Thymus (tissue), 11 donors: ENCODE measurements at regions not wholly inside any gene's neighbourhood (a gene's known extent, or its start where the extent isn't known, plus 50 kb on each side); places are given as distances from the start of the nearest gene placed in this dataset.

Source experiments
- DNase-seq, 9 donors: peaks; one replicate each; pipeline ENCODE4 v3.0.0-alpha.2; 2013; ENCODE audit warnings: low spot score in 9 of 9, low read depth in 6 of 9, missing footprints in 1 of 9
- H3K27ac ChIP-seq, 2 donors: one replicate each; pipeline ENCODE4 v1.5.1; 2013; ENCODE audit warnings: control low read depth in 1 of 2, low read depth in 1 of 2, low read length in 1 of 2, mild to moderate bottlenecking in 1 of 2, moderate library complexity in 1 of 2
- H3K27me3 ChIP-seq, 2 donors: one replicate each; pipeline ENCODE4 v1.5.1; 2013; ENCODE audit warnings: low read length in 1 of 2; ENCODE audit not compliant: control insufficient read depth in 2 of 2, insufficient read depth in 1 of 2
- H3K36me3 ChIP-seq, 2 donors: one replicate each; pipeline ENCODE4 v1.5.1; 2013; ENCODE audit warnings: low read length in 1 of 2, mild to moderate bottlenecking in 1 of 2, moderate library complexity in 1 of 2; ENCODE audit not compliant: control insufficient read depth in 2 of 2, insufficient read depth in 2 of 2
- H3K4me1 ChIP-seq, 2 donors: one replicate each; pipeline ENCODE4 v1.5.1; 2013; ENCODE audit warnings: low read length in 2 of 2; ENCODE audit not compliant: control insufficient read depth in 2 of 2, insufficient read depth in 2 of 2
- H3K4me3 ChIP-seq, 2 donors: one replicate each; pipeline ENCODE4 v1.5.1; 2013; ENCODE audit warnings: low read length in 2 of 2, control low read depth in 1 of 2, mild to moderate bottlenecking in 1 of 2
- H3K9me3 ChIP-seq, 2 donors: one replicate each; pipeline ENCODE4 v1.5.1; 2013; ENCODE audit warnings: low read length in 1 of 2, mild to moderate bottlenecking in 1 of 2; ENCODE audit not compliant: control insufficient read depth in 2 of 2, insufficient read depth in 1 of 2
- WGBS: extraction: QIAGEN DNeasy Blood & Tissue Kit; methylation state at CpG from one replicate; pipeline ENCODE4 v1.1.7; 2013; 5-methylcytosine and 5-hydroxymethylcytosine counted together
- donor health status: healthy.

DNA sequence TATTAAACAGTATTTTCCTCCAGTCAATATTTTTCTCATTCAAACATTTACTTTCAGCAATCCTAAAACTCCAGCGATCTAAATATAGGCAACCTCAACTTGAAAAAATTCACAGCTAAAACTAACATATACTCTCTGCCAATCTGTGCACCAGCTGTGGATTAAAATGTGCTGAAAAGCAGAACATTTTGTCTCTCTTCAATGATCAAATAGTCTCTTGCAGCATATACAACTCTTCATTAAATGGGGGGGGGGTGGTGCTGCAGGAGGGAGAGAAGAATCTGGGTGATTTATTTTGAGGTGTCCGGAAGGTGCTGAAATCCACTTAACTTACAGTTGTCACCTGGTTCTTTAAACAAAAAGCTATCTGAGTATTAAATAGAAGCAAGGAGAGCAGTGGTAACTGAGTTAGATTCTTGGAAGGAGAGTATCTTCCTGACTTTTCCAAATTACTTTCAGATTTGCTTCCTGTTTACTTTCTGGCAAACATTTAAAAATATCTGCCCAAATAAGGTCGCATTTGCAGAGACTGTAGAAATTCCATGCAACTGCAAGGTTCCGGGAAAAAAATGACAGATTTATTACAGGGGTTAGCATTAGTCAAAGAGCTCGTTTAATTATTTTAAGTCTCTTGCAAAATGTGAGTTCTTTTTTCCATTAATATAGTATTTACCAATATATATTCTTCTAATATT, 904.7 kb upstream of the ACVR2A start:
- WGBS: 74% methylated on average over 5 of the region's 5 CpGs
- no peak overlapping the region for H3K27ac ChIP-seq
- no peak for DNase-seq

DNA sequence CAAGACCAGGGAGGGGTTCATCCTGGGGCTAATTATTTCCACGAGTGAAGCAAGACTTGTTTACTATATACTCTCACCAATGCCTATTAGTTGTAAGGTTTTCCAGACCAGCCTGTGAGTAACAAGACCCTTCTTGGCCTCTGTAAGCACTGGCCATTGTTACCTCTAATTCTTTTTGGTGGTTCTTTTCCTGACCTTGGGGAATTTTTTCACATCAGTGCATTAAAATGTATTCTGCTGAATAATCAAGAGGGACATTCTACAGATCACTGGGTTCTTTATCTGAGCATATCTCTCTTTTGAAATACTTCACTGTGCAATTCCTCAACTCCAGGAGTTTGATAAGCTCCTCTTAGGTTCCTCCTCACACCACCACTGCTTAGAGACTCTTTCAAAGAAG, 909.9 kb upstream of the ACVR2A start:
- Histone ChIP-seq H3K9me3 (no peaks in the 10 kb centered on the region), H3K4me1 (no peaks in the 10 kb centered on the region), H3K27ac (no peak overlapping the region), H3K4me3 (no peak overlapping the region), H3K36me3 (no peaks in the 10 kb centered on the region), H3K27me3 (no peaks in the 10 kb centered on the region)
- DNase-seq: no peak
- WGBS: 73% methylated on average over 1 of the region's 1 CpG

More for the DNA sequence above, 904.7 kb upstream of the ACVR2A start:
- Histone ChIP-seq H3K4me3 (no peak overlapping the region), H3K4me1 (no peaks in the 10 kb centered on the region), H3K36me3 (no peaks in the 10 kb centered on the region), H3K9me3 (no peaks in the 10 kb centered on the region), H3K27me3 (no peaks in the 10 kb centered on the region)

DNA sequence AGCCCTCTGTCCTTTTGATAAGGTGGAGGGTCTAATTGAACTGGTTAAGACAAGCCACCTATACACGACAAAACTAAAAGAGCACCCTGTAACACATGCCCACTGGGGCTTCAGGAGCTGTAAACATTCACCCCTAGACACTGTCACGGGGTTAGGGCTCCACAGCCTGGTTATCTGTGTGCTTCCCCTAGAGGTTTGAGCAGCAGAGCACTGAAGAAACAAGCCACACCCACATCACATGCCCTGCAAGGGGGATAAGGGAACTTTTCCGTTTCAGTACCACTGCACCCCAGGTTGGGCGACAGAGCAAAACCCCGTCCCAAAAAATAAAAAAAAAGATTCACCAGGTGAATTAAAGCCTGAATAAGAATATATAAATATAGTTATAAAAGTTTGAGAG, 913.7 kb upstream of the ACVR2A start:
- DNase-seq: no peak
- Histone ChIP-seq H3K4me1 (no peaks in the 10 kb centered on the region), H3K27me3 (no peaks in the 10 kb centered on the region), H3K27ac (no peak overlapping the region), H3K4me3 (no peak overlapping the region), H3K9me3 (no peaks in the 10 kb centered on the region), H3K36me3 (no peaks in the 10 kb centered on the region)
- 71% methylated on average over 5 of the region's 5 CpGs for WGBS

DNA sequence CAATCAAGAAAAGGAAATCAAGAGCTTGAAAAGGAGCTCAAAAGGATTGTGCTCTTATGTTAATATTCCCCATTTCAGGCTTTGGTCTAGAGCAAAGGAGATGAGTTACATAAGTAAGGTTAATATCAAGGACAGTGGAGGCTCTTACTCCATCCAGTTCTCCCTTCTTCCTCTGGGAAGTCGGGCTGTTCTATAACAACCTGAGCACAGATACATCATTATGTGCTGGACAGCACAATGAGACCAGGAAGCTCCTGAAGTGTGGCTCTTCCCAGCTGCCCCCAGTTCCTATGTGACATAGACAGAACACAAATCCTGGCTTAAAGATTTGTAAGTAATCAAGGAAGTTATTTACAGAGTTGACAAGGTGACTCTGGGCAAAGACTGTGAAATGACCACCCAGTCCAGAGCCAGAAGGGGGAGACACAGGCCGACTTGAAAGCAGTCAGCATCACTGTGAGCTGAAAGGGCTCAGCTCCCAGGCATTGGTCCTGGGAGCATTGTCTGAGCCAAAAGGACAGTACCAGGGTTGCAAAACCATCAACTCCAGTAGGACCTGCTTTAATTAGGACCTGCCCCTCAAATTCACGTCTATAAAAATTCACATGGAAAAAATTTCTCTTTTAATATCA, 917.6 kb upstream of the ACVR2A start:
- Histone ChIP-seq H3K36me3 (no peaks in the 10 kb centered on the region), H3K27me3 (no peaks in the 10 kb centered on the region), H3K4me3 (no peak overlapping the region), H3K27ac (no peak overlapping the region), H3K4me1 (no peaks in the 10 kb centered on the region), H3K9me3 (no peaks in the 10 kb centered on the region)
- no peak for DNase-seq
- 50% methylated on average over 3 of the region's 3 CpGs for WGBS

DNA sequence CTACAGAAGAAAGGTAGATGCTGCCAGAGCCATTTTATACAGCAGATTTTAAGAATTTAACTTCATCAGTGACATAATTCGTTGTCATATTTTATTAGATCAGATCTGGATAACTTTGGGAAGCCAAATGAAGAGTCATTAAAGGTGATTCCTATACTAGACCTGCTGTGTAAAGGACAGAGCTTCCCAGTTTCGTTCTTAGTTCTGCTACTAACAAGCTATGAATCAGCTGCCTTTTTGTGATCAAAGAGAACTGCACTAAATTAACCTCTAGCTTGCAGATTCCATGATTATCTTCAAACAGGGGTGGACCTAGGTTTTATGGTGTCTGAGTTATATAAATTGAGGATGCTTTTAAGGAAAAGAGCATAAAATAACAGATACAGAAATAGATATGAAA, 926.5 kb upstream of the ACVR2A start:
- Histone ChIP-seq H3K4me1 (no peaks in the 10 kb centered on the region), H3K36me3 (no peaks in the 10 kb centered on the region), H3K27ac (no peak overlapping the region), H3K27me3 (no peaks in the 10 kb centered on the region), H3K4me3 (no peak overlapping the region), H3K9me3 (no peaks in the 10 kb centered on the region)
- 74% methylated on average over 2 of the region's 2 CpGs for WGBS
- no peak for DNase-seq

DNA sequence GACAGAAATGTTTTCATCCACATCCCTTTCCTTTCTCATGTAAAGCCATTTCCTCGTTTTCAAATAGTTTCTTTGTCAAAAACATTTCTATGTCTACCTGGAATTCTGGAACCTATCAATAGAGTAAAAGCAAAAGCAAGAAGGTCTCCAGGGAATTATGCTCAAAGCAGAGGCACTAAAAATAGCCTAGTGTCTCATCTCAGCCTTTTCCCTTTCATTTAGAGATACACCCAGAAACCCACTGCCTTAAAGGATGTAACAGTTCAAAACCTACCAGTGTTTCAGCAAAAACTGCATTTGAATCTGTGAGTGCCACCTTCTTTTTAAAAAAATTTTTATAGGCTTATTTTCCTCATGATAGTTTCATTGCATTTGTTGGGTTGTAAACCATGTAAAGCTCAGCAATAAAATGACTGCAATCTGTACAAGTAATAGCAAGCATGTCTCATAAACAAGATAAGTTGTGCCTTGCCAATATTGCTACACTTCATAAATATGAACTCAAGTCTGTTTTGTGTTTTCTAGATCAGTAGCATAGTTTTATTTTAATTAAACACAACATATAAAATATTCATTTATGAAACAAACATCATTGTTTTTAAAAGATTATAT, 927.3 kb upstream of the ACVR2A start:
- H3K27me3 ChIP-seq: no peaks in the 10 kb centered on the region
- H3K27ac ChIP-seq: no peak overlapping the region
- H3K4me3 ChIP-seq: no peak overlapping the region
- DNase-seq: no peak
- H3K9me3 ChIP-seq: no peaks in the 10 kb centered on the region
- WGBS: 80% methylated on average over 1 of the region's 1 CpG
- no peaks in the 10 kb centered on the region for H3K4me1 ChIP-seq
- no peaks in the 10 kb centered on the region for H3K36me3 ChIP-seq

DNA sequence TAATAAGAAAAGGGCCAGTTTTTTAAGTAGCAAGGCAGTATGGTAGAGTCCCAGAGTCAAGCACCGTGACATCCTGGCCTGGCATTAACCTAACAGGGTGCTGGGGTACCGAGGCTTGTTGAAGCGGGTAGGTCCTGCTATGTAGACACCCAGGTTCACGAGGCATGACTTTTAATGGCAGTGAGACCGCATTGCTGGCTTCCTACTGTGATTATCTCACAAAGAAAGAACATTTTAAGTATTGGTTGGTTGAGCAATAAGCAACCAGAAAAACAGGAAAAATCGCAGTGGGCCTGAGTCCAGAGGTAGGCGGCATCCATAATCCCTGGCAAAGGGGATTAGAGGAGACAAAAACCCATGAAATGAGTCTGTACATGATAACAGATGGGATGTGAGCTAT, 927.9 kb upstream of the ACVR2A start:
- WGBS: 93% methylated on average over 7 of the region's 7 CpGs
- Histone ChIP-seq H3K9me3 (no peaks in the 10 kb centered on the region), H3K4me1 (no peaks in the 10 kb centered on the region), H3K27me3 (no peaks in the 10 kb centered on the region), H3K36me3 (no peaks in the 10 kb centered on the region), H3K4me3 (no peak overlapping the region), H3K27ac (no peak overlapping the region)
- no peak for DNase-seq

DNA sequence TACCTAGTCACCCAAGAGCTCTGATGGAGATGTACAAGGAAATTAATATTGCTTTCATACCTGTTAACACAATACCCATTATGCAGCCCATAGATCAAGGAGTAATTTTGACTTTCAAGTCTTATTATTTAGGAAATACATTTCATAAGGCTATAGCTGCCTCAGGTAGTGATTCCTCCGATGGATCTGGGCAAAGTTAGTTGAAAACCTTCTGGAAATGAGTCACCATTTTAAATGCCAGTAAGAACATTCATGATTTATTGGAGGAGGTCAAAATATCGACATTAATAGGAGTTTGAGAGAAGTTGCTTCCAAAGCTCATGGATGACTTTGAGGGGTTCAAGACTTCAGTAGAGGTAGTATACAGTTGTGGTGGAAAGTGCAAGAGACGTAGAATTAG, 931.4 kb upstream of the ACVR2A start:
- DNase-seq: no peak
- no peak overlapping the region for H3K27ac ChIP-seq
- H3K4me1 ChIP-seq: no peaks in the 10 kb centered on the region
- no peaks in the 10 kb centered on the region for H3K27me3 ChIP-seq
- 94% methylated on average over 3 of the region's 3 CpGs for WGBS
- H3K36me3 ChIP-seq: no peaks in the 10 kb centered on the region
- H3K4me3 ChIP-seq: no peak overlapping the region
- no peaks in the 10 kb centered on the region for H3K9me3 ChIP-seq

DNA sequence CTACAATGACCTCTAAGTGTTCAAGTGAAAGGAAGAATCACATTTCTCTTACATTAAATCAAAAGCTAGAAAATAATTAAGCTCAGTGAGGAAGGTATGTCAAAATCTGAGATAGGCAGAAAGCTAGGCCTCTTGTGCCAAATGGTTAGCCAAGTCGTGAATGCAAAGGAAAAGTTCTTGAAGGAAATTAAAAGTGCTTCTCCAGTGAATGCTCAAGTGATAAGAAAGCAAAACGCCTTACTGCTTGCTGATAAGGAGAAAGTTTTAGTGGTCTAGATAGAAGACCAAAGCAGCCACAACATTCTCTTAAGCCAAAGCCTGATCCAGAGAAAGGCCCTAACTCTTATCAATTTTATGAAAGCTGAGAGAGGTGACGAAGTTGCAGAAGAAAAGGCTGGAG, 932.3 kb upstream of the ACVR2A start:
- Histone ChIP-seq H3K4me3 (no peak overlapping the region), H3K27ac (no peak overlapping the region), H3K36me3 (no peaks in the 10 kb centered on the region), H3K27me3 (no peaks in the 10 kb centered on the region), H3K9me3 (no peaks in the 10 kb centered on the region), H3K4me1 (no peaks in the 10 kb centered on the region)
- no peak for DNase-seq
- WGBS: 69% methylated on average over 3 of the region's 3 CpGs
